ENCODE measurements at regions not wholly inside any gene's neighbourhood (a gene's known extent, or its start where the extent isn't known, plus 50 kb on each side); places are given as distances from the start of the nearest gene placed in this dataset.

GRCh38 chr6:144335311-144335861, 50.3 kb downstream of the UTRN start:
- no peak for DNase-seq (ENCODE audit: low read depth in 4 of 4, low spot score in 3 of 4)

GRCh38 chr6:144335914-144336313, 50.8 kb downstream of the UTRN start:
- DNase-seq (ENCODE audit: low read depth in 4 of 4, low spot score in 3 of 4): no peak

- no peak for DNase-seq (ENCODE audit: low read depth in 4 of 4, low spot score in 3 of 4)
These were observed 51.8 kb downstream of the UTRN start for GRCh38 chr6:144336900-144337299.

- DNase-seq (ENCODE audit: low read depth in 4 of 4, low spot score in 3 of 4): no peak
These were observed 53.3 kb downstream of the UTRN start for GRCh38 chr6:144338474-144338873.

GRCh38 chr6:144338951-144339700, 54.0 kb downstream of the UTRN start:
- DNase-seq (ENCODE audit: low read depth in 4 of 4, low spot score in 3 of 4): no peak

- DNase-seq (ENCODE audit: low read depth in 4 of 4, low spot score in 3 of 4): no peak
These were observed 54.8 kb downstream of the UTRN start for GRCh38 chr6:144339859-144340452.

- no peak for DNase-seq (ENCODE audit: low read depth in 4 of 4, low spot score in 3 of 4)
These were observed 55.6 kb downstream of the UTRN start for GRCh38 chr6:144340541-144341371.

- no peak for DNase-seq (ENCODE audit: low read depth in 4 of 4, low spot score in 3 of 4)
These were observed 56.8 kb downstream of the UTRN start for GRCh38 chr6:144341831-144342527.

GRCh38 chr6:144343701-144344428, 58.7 kb downstream of the UTRN start:
- DNase-seq (ENCODE audit: low read depth in 4 of 4, low spot score in 3 of 4): no peak

- no peak for DNase-seq (ENCODE audit: low read depth in 4 of 4, low spot score in 3 of 4)
These were observed 59.5 kb downstream of the UTRN start for GRCh38 chr6:144344646-144345045.

GRCh38 chr6:144345451-144345850, 60.3 kb downstream of the UTRN start:
- no peak for DNase-seq (ENCODE audit: low read depth in 4 of 4, low spot score in 3 of 4)

GRCh38 chr6:144346719-144347447, 61.7 kb downstream of the UTRN start:
- no peak for DNase-seq (ENCODE audit: low read depth in 4 of 4, low spot score in 3 of 4)

- no peak for DNase-seq (ENCODE audit: low read depth in 4 of 4, low spot score in 3 of 4)
These were observed 62.3 kb downstream of the UTRN start for GRCh38 chr6:144347448-144347759.

GRCh38 chr6:144347933-144348332, 62.8 kb downstream of the UTRN start:
- DNase-seq (ENCODE audit: low read depth in 4 of 4, low spot score in 3 of 4): no peak

GRCh38 chr6:144349690-144350527, 64.8 kb downstream of the UTRN start:
- peak in 2 of 4 donors; percentile 30 to 32 for DNase-seq (ENCODE audit: low read depth in 4 of 4, low spot score in 3 of 4)

GRCh38 chr6:144350528-144350880, 65.4 kb downstream of the UTRN start:
- no peak for DNase-seq (ENCODE audit: low read depth in 4 of 4, low spot score in 3 of 4)

- DNase-seq (ENCODE audit: low read depth in 4 of 4, low spot score in 3 of 4): no peak
These were observed 66.4 kb downstream of the UTRN start for GRCh38 chr6:144351379-144352127.

GRCh38 chr6:144352331-144352730, 67.2 kb downstream of the UTRN start:
- DNase-seq (ENCODE audit: low read depth in 4 of 4, low spot score in 3 of 4): no peak
